ENCODE measurements at regions not wholly inside any gene's neighbourhood (a gene's known extent, or its start where the extent isn't known, plus 50 kb on each side); places are given as distances from the start of the nearest gene placed in this dataset.

GRCh38 chr4:187726485-187726884 is 269.1 kb upstream of the ZFP42 start:
- Histone ChIP-seq H3K4me1 (ENCODE audit: control insufficient read depth in 2 of 2, insufficient read depth in 2 of 2, low read length in 2 of 2) (no peaks in the 10 kb centered on the region), H3K36me3 (replicated peaks in 1 of 2; ENCODE audit: control extremely low read depth in 1 of 2, control insufficient read depth in 1 of 2, extremely low read depth in 1 of 2, insufficient read depth in 2 of 2, low read length in 1 of 2) (no peaks in the 10 kb centered on the region), H3K79me2 (ENCODE audit: control insufficient read depth, insufficient read depth, low read length) (no peaks in the 10 kb centered on the region), H3K4me2 (replicated peaks; ENCODE audit: low read depth, low read length, poor library complexity, severe bottlenecking) (no peak overlapping the region), H2AFZ (ENCODE audit: insufficient read depth, low read depth, low read length, poor library complexity, severe bottlenecking) (no peak overlapping the region), H3K9ac (ENCODE audit: low read length) (no peak overlapping the region), H3K27me3 (replicated peaks in 1 of 4; ENCODE audit: control extremely low read depth in 1 of 4, control insufficient read depth in 3 of 4, insufficient read depth in 4 of 4, low read length in 3 of 4) (no peaks in the 10 kb centered on the region), H3K4me3 (ENCODE audit: control extremely low read depth in 1 of 5, extremely low read depth in 1 of 5, insufficient read depth in 1 of 5, low read depth in 2 of 5, low read length in 4 of 5) (no peak overlapping the region), H4K20me1 (ENCODE audit: control insufficient read depth, insufficient read depth, low read length, poor library complexity, severe bottlenecking) (no peaks in the 10 kb centered on the region), H3K9me3 (ENCODE audit: control extremely low read depth in 1 of 3, control insufficient read depth in 2 of 3, insufficient read depth in 1 of 3, low read length in 2 of 3) (peaks cover 0 to 22% (median 2%) of the 10 kb centered on the region in 3 donors), H3K27ac (ENCODE audit: low read length in 2 of 2) (no peak overlapping the region)
- DNase-seq (no peak), ATAC-seq (ENCODE audit: low read depth) (no peak)
- H3K9me3 Mint-ChIP-seq (ENCODE audit: insufficient read depth): peaks cover 3% of the 10 kb centered on the region
- H3K27me3 Mint-ChIP-seq: no peaks in the 10 kb centered on the region
- no peak overlapping the region for H3K27ac Mint-ChIP-seq
- WGBS (ENCODE audit: insufficient coverage): 92% methylated on average over 4 of the region's 6 CpGs
- H3K4me3 Mint-ChIP-seq: no peak overlapping the region
- intact Hi-C loops (cut with micrococcal nuclease): no loop called here
- no peak for TF ChIP-seq CTCF (IDR thresholded peaks at IDR 0.05)
- no peak for TF ChIP-seq EZH2 (IDR thresholded peaks at IDR 0.05; ENCODE audit: borderline replicate concordance, insufficient read depth, low read depth, low read length, poor library complexity, severe bottlenecking)
- ChIA-PET CTCF (no interaction called here), POLR2A (no interaction called here)
- no peaks in the 10 kb centered on the region for H3K4me1 Mint-ChIP-seq

DNA sequence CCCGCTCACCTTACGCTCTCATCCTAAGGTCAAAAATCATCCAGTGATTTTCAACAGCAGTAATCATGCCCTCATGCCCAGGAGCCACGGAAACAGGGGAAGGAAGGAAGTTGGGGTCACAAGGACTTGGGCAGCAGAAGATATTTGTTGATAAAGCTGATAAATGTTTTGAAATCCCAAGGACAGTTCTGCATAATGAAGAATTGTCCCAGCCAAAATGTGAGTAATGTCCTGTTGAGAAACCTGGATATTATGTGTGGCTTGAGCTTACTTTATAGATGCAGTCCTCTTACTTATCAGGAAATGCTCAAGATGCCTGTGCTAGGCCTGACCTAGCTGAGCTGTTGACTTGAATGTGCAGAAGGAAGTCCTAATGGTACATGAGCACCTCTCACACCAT is 263.0 kb upstream of the ZFP42 start:
- H3K27ac ChIP-seq (ENCODE audit: low read length in 2 of 2): no peak overlapping the region
- no peaks in the 10 kb centered on the region for H3K27me3 ChIP-seq (replicated peaks in 1 of 4; ENCODE audit: control extremely low read depth in 1 of 4, control insufficient read depth in 3 of 4, insufficient read depth in 4 of 4, low read length in 3 of 4)
- no peaks in the 10 kb centered on the region for H3K79me2 ChIP-seq (ENCODE audit: control insufficient read depth, insufficient read depth, low read length)
- H3K9me3 ChIP-seq (ENCODE audit: control extremely low read depth in 1 of 3, control insufficient read depth in 2 of 3, insufficient read depth in 1 of 3, low read length in 2 of 3): peaks cover 0 to 14% (median 2%) of the 10 kb centered on the region in 3 donors
- ATAC-seq (ENCODE audit: low read depth): no peak
- no peak for DNase-seq
- no peaks in the 10 kb centered on the region for H4K20me1 ChIP-seq (ENCODE audit: control insufficient read depth, insufficient read depth, low read length, poor library complexity, severe bottlenecking)
- Mint-ChIP-seq H3K4me1 (no peaks in the 10 kb centered on the region), H3K4me3 (no peak overlapping the region), H3K27me3 (no peaks in the 10 kb centered on the region), H3K9me3 (ENCODE audit: insufficient read depth) (peaks cover 2% of the 10 kb centered on the region), H3K27ac (no peak overlapping the region)
- H3K4me1 ChIP-seq (ENCODE audit: control insufficient read depth in 2 of 2, insufficient read depth in 2 of 2, low read length in 2 of 2): no peaks in the 10 kb centered on the region
- 18% methylated on average over 1 of the region's 3 CpGs for WGBS (ENCODE audit: insufficient coverage)
- H3K4me2 ChIP-seq (replicated peaks; ENCODE audit: low read depth, low read length, poor library complexity, severe bottlenecking): no peak overlapping the region
- H2AFZ ChIP-seq (ENCODE audit: insufficient read depth, low read depth, low read length, poor library complexity, severe bottlenecking): no peak overlapping the region
- no peaks in the 10 kb centered on the region for H3K36me3 ChIP-seq (replicated peaks in 1 of 2; ENCODE audit: control extremely low read depth in 1 of 2, control insufficient read depth in 1 of 2, extremely low read depth in 1 of 2, insufficient read depth in 2 of 2, low read length in 1 of 2)
- TF ChIP-seq CTCF (IDR thresholded peaks at IDR 0.05) (no peak), EZH2 (IDR thresholded peaks at IDR 0.05; ENCODE audit: borderline replicate concordance, insufficient read depth, low read depth, low read length, poor library complexity, severe bottlenecking) (no peak)
- H3K9ac ChIP-seq (ENCODE audit: low read length): no peak overlapping the region
- H3K4me3 ChIP-seq (ENCODE audit: control extremely low read depth in 1 of 5, extremely low read depth in 1 of 5, insufficient read depth in 1 of 5, low read depth in 2 of 5, low read length in 4 of 5): no peak overlapping the region
- ChIA-PET POLR2A (no interaction called here), CTCF (no interaction called here)
- intact Hi-C loops (cut with micrococcal nuclease): no loop called here

Measured in B cell (primary cell).